ENCODE measurements at regions not wholly inside any gene's neighbourhood (a gene's known extent, or its start where the extent isn't known, plus 50 kb on each side); places are given as distances from the start of the nearest gene placed in this dataset.
"Not testable (repeated sequence)": the region's sequence is repeated elsewhere in the genome, so short reads cannot be mapped to it uniquely, and the experiment has no call there.

GRCh38 chr4:62510228-62510627, 1310.1 kb downstream of the ADGRL3 start:
- no peak for DNase-seq

GRCh38 chr4:62500296-62500695, 1300.2 kb downstream of the ADGRL3 start:
- no peak for DNase-seq

GRCh38 chr4:62495032-62495431, 1294.9 kb downstream of the ADGRL3 start:
- no peak for DNase-seq

GRCh38 chr4:62491756-62492155, 1291.6 kb downstream of the ADGRL3 start:
- not testable (repeated sequence) for DNase-seq

- no peak for DNase-seq
Observed at GRCh38 chr4:62490635-62491034, 1290.5 kb downstream of the ADGRL3 start.

GRCh38 chr4:62487016-62487415, 1286.9 kb downstream of the ADGRL3 start:
- DNase-seq, result no peak

- DNase-seq, result no peak
Observed at GRCh38 chr4:62484357-62484756, 1284.2 kb downstream of the ADGRL3 start.

- no peak for DNase-seq
Observed at GRCh38 chr4:62482355-62482754, 1282.2 kb downstream of the ADGRL3 start.

GRCh38 chr4:62475596-62475995, 1275.5 kb downstream of the ADGRL3 start:
- no peak for DNase-seq

- DNase-seq, result no peak
Observed at GRCh38 chr4:62474802-62475201, 1274.7 kb downstream of the ADGRL3 start.

GRCh38 chr4:62471021-62471420, 1270.9 kb downstream of the ADGRL3 start:
- no peak for DNase-seq

- no peak for DNase-seq
Observed at GRCh38 chr4:62470421-62470983, 1270.4 kb downstream of the ADGRL3 start.

GRCh38 chr4:62470020-62470419, 1269.9 kb downstream of the ADGRL3 start:
- DNase-seq, result no peak

- no peak for DNase-seq
Observed at GRCh38 chr4:62461961-62462360, 1261.8 kb downstream of the ADGRL3 start.

GRCh38 chr4:62460329-62460728, 1260.2 kb downstream of the ADGRL3 start:
- no peak for DNase-seq

GRCh38 chr4:62457356-62457755, 1257.2 kb downstream of the ADGRL3 start:
- no peak for DNase-seq

GRCh38 chr4:62455871-62456270, 1255.7 kb downstream of the ADGRL3 start:
- no peak for DNase-seq

- DNase-seq, result no peak
Observed at GRCh38 chr4:62454535-62454934, 1254.4 kb downstream of the ADGRL3 start.

GRCh38 chr4:62450740-62451139, 1250.6 kb downstream of the ADGRL3 start:
- DNase-seq, result no peak

- no peak for DNase-seq
Observed at GRCh38 chr4:62449538-62449937, 1249.4 kb downstream of the ADGRL3 start.

GRCh38 chr4:62448911-62449310, 1248.8 kb downstream of the ADGRL3 start:
- no peak for DNase-seq

GRCh38 chr4:62439051-62439450, 1238.9 kb downstream of the ADGRL3 start:
- no peak for DNase-seq

- no peak for DNase-seq
Observed at GRCh38 chr4:62434921-62435320, 1234.8 kb downstream of the ADGRL3 start.

- not testable (repeated sequence) for DNase-seq
Observed at GRCh38 chr4:62431513-62432231, 1231.5 kb downstream of the ADGRL3 start.

GRCh38 chr4:62429297-62429696, 1229.2 kb downstream of the ADGRL3 start:
- DNase-seq, result no peak

Data from 8988T (cell line).